ENCODE measurements at regions not wholly inside any gene's neighbourhood (a gene's known extent, or its start where the extent isn't known, plus 50 kb on each side); places are given as distances from the start of the nearest gene placed in this dataset.

- Mint-ChIP-seq H3K27ac (ENCODE audit: unreplicated experiment) (no peak overlapping the region), H3K9me3 (ENCODE audit: unreplicated experiment) (no peaks in the 10 kb centered on the region), H3K4me3 (ENCODE audit: unreplicated experiment) (no peak overlapping the region), H3K4me1 (ENCODE audit: low read depth, unreplicated experiment) (no peaks in the 10 kb centered on the region), H3K36me3 (ENCODE audit: low read depth, unreplicated experiment) (no peaks in the 10 kb centered on the region), H3K27me3 (ENCODE audit: low read depth, unreplicated experiment) (no peaks in the 10 kb centered on the region)
- Histone ChIP-seq H3K4me3 (ENCODE audit: insufficient read depth, low read depth, low read length) (no peak overlapping the region), H3K4me2 (ENCODE audit: low read length) (no peak overlapping the region), H3K79me2 (ENCODE audit: insufficient read depth, low read length) (no peaks in the 10 kb centered on the region), H3K27me3 (ENCODE audit: insufficient read depth, low read length) (no peaks in the 10 kb centered on the region), H3K9me3 (ENCODE audit: insufficient read depth, low read depth, low read length) (no peaks in the 10 kb centered on the region), H3K4me1 (ENCODE audit: insufficient read depth, low read length) (no peaks in the 10 kb centered on the region), H2AFZ (ENCODE audit: low read depth, low read length) (no peak overlapping the region), H4K20me1 (ENCODE audit: insufficient read depth, low read length) (no peaks in the 10 kb centered on the region), H3K9ac (ENCODE audit: low read length) (no peak overlapping the region), H3K36me3 (ENCODE audit: insufficient read depth, low read length) (no peaks in the 10 kb centered on the region), H3K27ac (ENCODE audit: low read depth, low read length) (no peak overlapping the region)
- TF ChIP-seq CTCF (IDR thresholded peaks at IDR 0.05; ENCODE audit: insufficient read depth, low read depth, low read length): no peak
- no peak for TF ChIP-seq EZH2 (IDR thresholded peaks at IDR 0.05; ENCODE audit: insufficient read depth, low read length)
- no peak for DNase-seq (ENCODE audit: low read depth)
- FAIRE-seq: no peak
These were observed 292.0 kb upstream of the ADAMTS5 start for GRCh38 chr21:27258742-27259448.

DNA sequence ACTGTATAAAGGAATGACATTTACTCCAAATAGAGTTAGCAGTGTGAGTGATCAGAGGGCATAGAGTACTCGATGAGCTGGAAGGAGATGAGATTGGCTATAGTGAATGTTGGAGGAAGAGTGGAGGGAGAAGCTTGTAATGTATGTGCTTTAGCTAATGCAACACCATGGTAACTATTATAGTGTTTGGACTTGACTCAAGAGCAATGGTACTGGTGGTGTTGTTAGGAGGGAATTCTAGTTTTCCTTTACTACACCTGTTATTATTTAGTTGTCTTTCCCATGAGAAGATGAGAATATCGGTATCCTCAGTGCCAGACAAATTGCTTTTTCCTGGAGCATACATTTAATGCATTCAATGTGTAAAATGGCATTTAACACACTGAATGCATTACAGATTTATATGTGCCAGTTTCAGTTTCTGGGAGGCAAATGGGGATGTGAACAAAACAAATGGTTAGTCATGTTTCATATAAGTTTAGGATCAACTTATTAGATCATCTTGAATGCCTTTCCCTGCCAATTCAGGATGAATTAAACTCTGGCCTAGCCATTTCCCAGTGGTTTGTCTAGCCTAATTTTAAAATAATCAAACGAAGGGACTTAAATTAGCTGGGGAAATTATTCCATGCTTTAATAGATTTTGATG is 291.1 kb upstream of the ADAMTS5 start:
- TF ChIP-seq EZH2 (IDR thresholded peaks at IDR 0.05; ENCODE audit: insufficient read depth, low read length): no peak
- TF ChIP-seq CTCF (IDR thresholded peaks at IDR 0.05; ENCODE audit: insufficient read depth, low read depth, low read length): no peak
- Histone ChIP-seq H3K27me3 (ENCODE audit: insufficient read depth, low read length) (no peaks in the 10 kb centered on the region), H3K9me3 (ENCODE audit: insufficient read depth, low read depth, low read length) (no peaks in the 10 kb centered on the region), H3K9ac (ENCODE audit: low read length) (no peak overlapping the region), H3K79me2 (ENCODE audit: insufficient read depth, low read length) (no peaks in the 10 kb centered on the region), H3K4me1 (ENCODE audit: insufficient read depth, low read length) (no peaks in the 10 kb centered on the region), H2AFZ (ENCODE audit: low read depth, low read length) (no peak overlapping the region), H3K4me2 (ENCODE audit: low read length) (no peak overlapping the region), H4K20me1 (ENCODE audit: insufficient read depth, low read length) (no peaks in the 10 kb centered on the region), H3K27ac (ENCODE audit: low read depth, low read length) (no peak overlapping the region), H3K36me3 (ENCODE audit: insufficient read depth, low read length) (no peaks in the 10 kb centered on the region), H3K4me3 (ENCODE audit: insufficient read depth, low read depth, low read length) (no peak overlapping the region)
- Mint-ChIP-seq H3K9me3 (ENCODE audit: unreplicated experiment) (no peaks in the 10 kb centered on the region), H3K4me1 (ENCODE audit: low read depth, unreplicated experiment) (no peaks in the 10 kb centered on the region), H3K4me3 (ENCODE audit: unreplicated experiment) (no peak overlapping the region), H3K27ac (ENCODE audit: unreplicated experiment) (no peak overlapping the region), H3K27me3 (ENCODE audit: low read depth, unreplicated experiment) (no peaks in the 10 kb centered on the region), H3K36me3 (ENCODE audit: low read depth, unreplicated experiment) (no peaks in the 10 kb centered on the region)
- DNase-seq (ENCODE audit: low read depth): no peak
- no peak for FAIRE-seq

GRCh38 chr21:27257226-27257625 is 290.3 kb upstream of the ADAMTS5 start:
- no peaks in the 10 kb centered on the region for H4K20me1 ChIP-seq (ENCODE audit: insufficient read depth, low read length)
- H3K4me1 ChIP-seq (ENCODE audit: insufficient read depth, low read length): no peaks in the 10 kb centered on the region
- FAIRE-seq: no peak

More at GRCh38 chr21:27257226-27257625, 290.3 kb upstream of the ADAMTS5 start:
- Mint-ChIP-seq H3K36me3 (ENCODE audit: low read depth, unreplicated experiment) (no peaks in the 10 kb centered on the region), H3K9me3 (ENCODE audit: unreplicated experiment) (no peaks in the 10 kb centered on the region), H3K4me1 (ENCODE audit: low read depth, unreplicated experiment) (no peaks in the 10 kb centered on the region), H3K27ac (ENCODE audit: unreplicated experiment) (no peak overlapping the region), H3K27me3 (ENCODE audit: low read depth, unreplicated experiment) (no peaks in the 10 kb centered on the region), H3K4me3 (ENCODE audit: unreplicated experiment) (no peak overlapping the region)
- H3K9me3 ChIP-seq (ENCODE audit: insufficient read depth, low read depth, low read length): no peaks in the 10 kb centered on the region
- no peak overlapping the region for H3K4me2 ChIP-seq (ENCODE audit: low read length)
- no peaks in the 10 kb centered on the region for H3K27me3 ChIP-seq (ENCODE audit: insufficient read depth, low read length)
- no peak overlapping the region for H3K4me3 ChIP-seq (ENCODE audit: insufficient read depth, low read depth, low read length)
- no peaks in the 10 kb centered on the region for H3K36me3 ChIP-seq (ENCODE audit: insufficient read depth, low read length)
- DNase-seq (ENCODE audit: low read depth): no peak
- no peaks in the 10 kb centered on the region for H3K79me2 ChIP-seq (ENCODE audit: insufficient read depth, low read length)
- no peak overlapping the region for H3K27ac ChIP-seq (ENCODE audit: low read depth, low read length)
- TF ChIP-seq EZH2 (IDR thresholded peaks at IDR 0.05; ENCODE audit: insufficient read depth, low read length) (no peak), CTCF (IDR thresholded peaks at IDR 0.05; ENCODE audit: insufficient read depth, low read depth, low read length) (no peak)
- no peak overlapping the region for H2AFZ ChIP-seq (ENCODE audit: low read depth, low read length)
- no peak overlapping the region for H3K9ac ChIP-seq (ENCODE audit: low read length)
